ENCODE measurements at regions not wholly inside any gene's neighbourhood (a gene's known extent, or its start where the extent isn't known, plus 50 kb on each side); places are given as distances from the start of the nearest gene placed in this dataset.

DNA sequence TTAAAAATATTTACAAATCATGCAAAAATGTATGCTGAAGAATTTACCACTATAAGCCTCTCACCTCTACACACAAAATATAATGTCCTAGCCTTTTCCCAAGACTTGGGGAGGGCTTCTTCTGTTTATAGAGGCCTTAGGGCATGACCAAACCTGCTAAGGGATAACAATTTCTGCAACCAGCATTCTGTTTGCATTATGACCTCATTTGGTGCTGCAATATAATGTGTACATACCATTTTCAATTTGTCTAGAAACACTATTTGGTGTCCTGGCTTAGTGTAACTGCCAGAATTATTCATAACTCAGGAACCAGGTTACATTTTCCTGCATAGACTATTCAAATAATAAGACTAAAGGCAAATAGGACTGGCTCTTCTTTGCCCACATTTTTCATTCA, 446.6 kb upstream of the SORCS1 start:
- H3K36me3 Mint-ChIP-seq: no peaks in the 10 kb centered on the region
- DNase-seq (ENCODE audit: low spot score): no peak
- POLR2A ChIA-PET: no interaction called here
- no peaks in the 10 kb centered on the region for H3K9me3 Mint-ChIP-seq
- TF ChIP-seq, protein P1, sequence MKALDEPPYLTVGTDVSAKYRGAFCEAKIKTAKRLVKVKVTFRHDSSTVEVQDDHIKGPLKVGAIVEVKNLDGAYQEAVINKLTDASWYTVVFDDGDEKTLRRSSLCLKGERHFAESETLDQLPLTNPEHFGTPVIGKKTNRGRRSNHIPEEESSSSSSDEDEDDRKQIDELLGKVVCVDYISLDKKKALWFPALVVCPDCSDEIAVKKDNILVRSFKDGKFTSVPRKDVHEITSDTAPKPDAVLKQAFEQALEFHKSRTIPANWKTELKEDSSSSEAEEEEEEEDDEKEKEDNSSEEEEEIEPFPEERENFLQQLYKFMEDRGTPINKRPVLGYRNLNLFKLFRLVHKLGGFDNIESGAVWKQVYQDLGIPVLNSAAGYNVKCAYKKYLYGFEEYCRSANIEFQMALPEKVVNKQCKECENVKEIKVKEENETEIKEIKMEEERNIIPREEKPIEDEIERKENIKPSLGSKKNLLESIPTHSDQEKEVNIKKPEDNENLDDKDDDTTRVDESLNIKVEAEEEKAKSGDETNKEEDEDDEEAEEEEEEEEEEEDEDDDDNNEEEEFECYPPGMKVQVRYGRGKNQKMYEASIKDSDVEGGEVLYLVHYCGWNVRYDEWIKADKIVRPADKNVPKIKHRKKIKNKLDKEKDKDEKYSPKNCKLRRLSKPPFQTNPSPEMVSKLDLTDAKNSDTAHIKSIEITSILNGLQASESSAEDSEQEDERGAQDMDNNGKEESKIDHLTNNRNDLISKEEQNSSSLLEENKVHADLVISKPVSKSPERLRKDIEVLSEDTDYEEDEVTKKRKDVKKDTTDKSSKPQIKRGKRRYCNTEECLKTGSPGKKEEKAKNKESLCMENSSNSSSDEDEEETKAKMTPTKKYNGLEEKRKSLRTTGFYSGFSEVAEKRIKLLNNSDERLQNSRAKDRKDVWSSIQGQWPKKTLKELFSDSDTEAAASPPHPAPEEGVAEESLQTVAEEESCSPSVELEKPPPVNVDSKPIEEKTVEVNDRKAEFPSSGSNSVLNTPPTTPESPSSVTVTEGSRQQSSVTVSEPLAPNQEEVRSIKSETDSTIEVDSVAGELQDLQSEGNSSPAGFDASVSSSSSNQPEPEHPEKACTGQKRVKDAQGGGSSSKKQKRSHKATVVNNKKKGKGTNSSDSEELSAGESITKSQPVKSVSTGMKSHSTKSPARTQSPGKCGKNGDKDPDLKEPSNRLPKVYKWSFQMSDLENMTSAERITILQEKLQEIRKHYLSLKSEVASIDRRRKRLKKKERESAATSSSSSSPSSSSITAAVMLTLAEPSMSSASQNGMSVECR (CRISPR knock-in tag; IDR thresholded peaks at IDR 0.05; ENCODE audit: borderline replicate concordance): no peak
- TF ChIP-seq, protein P2, sequence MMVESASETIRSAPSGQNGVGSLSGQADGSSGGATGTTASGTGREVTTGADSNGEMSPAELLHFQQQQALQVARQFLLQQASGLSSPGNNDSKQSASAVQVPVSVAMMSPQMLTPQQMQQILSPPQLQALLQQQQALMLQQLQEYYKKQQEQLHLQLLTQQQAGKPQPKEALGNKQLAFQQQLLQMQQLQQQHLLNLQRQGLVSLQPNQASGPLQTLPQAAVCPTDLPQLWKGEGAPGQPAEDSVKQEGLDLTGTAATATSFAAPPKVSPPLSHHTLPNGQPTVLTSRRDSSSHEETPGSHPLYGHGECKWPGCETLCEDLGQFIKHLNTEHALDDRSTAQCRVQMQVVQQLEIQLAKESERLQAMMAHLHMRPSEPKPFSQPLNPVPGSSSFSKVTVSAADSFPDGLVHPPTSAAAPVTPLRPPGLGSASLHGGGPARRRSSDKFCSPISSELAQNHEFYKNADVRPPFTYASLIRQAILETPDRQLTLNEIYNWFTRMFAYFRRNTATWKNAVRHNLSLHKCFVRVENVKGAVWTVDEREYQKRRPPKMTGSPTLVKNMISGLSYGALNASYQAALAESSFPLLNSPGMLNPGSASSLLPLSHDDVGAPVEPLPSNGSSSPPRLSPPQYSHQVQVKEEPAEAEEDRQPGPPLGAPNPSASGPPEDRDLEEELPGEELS (CRISPR knock-in tag; IDR thresholded peaks at IDR 0.05): no peak
- TF ChIP-seq NR1H2 (CRISPR knock-in tag; IDR thresholded peaks at IDR 0.05) (no peak), JAZF1 (CRISPR knock-in tag; IDR thresholded peaks at IDR 0.05) (no peak), NFE2L1 (CRISPR knock-in tag; IDR thresholded peaks at IDR 0.05) (no peak), TEAD4 (CRISPR knock-in tag; IDR thresholded peaks at IDR 0.05) (no peak), CREM (CRISPR knock-in tag; IDR thresholded peaks at IDR 0.05) (no peak), NR2C2 (CRISPR knock-in tag; IDR thresholded peaks at IDR 0.05) (no peak), ESRRA (CRISPR knock-in tag; IDR thresholded peaks at IDR 0.05; ENCODE audit: borderline replicate concordance) (no peak), MYBL2 (CRISPR knock-in tag; IDR thresholded peaks at IDR 0.05) (no peak), ZNF671 (CRISPR knock-in tag; IDR thresholded peaks at IDR 0.05) (no peak)
- TF ChIP-seq, protein P3, sequence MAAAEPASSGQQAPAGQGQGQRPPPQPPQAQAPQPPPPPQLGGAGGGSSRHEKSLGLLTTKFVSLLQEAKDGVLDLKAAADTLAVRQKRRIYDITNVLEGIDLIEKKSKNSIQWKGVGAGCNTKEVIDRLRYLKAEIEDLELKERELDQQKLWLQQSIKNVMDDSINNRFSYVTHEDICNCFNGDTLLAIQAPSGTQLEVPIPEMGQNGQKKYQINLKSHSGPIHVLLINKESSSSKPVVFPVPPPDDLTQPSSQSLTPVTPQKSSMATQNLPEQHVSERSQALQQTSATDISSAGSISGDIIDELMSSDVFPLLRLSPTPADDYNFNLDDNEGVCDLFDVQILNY (CRISPR knock-in tag; IDR thresholded peaks at IDR 0.05): no peak
- TF ChIP-seq, protein P4, sequence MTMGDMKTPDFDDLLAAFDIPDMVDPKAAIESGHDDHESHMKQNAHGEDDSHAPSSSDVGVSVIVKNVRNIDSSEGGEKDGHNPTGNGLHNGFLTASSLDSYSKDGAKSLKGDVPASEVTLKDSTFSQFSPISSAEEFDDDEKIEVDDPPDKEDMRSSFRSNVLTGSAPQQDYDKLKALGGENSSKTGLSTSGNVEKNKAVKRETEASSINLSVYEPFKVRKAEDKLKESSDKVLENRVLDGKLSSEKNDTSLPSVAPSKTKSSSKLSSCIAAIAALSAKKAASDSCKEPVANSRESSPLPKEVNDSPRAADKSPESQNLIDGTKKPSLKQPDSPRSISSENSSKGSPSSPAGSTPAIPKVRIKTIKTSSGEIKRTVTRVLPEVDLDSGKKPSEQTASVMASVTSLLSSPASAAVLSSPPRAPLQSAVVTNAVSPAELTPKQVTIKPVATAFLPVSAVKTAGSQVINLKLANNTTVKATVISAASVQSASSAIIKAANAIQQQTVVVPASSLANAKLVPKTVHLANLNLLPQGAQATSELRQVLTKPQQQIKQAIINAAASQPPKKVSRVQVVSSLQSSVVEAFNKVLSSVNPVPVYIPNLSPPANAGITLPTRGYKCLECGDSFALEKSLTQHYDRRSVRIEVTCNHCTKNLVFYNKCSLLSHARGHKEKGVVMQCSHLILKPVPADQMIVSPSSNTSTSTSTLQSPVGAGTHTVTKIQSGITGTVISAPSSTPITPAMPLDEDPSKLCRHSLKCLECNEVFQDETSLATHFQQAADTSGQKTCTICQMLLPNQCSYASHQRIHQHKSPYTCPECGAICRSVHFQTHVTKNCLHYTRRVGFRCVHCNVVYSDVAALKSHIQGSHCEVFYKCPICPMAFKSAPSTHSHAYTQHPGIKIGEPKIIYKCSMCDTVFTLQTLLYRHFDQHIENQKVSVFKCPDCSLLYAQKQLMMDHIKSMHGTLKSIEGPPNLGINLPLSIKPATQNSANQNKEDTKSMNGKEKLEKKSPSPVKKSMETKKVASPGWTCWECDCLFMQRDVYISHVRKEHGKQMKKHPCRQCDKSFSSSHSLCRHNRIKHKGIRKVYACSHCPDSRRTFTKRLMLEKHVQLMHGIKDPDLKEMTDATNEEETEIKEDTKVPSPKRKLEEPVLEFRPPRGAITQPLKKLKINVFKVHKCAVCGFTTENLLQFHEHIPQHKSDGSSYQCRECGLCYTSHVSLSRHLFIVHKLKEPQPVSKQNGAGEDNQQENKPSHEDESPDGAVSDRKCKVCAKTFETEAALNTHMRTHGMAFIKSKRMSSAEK (CRISPR knock-in tag; IDR thresholded peaks at IDR 0.05; ENCODE audit: borderline replicate concordance): no peak
- TF ChIP-seq, protein P5, sequence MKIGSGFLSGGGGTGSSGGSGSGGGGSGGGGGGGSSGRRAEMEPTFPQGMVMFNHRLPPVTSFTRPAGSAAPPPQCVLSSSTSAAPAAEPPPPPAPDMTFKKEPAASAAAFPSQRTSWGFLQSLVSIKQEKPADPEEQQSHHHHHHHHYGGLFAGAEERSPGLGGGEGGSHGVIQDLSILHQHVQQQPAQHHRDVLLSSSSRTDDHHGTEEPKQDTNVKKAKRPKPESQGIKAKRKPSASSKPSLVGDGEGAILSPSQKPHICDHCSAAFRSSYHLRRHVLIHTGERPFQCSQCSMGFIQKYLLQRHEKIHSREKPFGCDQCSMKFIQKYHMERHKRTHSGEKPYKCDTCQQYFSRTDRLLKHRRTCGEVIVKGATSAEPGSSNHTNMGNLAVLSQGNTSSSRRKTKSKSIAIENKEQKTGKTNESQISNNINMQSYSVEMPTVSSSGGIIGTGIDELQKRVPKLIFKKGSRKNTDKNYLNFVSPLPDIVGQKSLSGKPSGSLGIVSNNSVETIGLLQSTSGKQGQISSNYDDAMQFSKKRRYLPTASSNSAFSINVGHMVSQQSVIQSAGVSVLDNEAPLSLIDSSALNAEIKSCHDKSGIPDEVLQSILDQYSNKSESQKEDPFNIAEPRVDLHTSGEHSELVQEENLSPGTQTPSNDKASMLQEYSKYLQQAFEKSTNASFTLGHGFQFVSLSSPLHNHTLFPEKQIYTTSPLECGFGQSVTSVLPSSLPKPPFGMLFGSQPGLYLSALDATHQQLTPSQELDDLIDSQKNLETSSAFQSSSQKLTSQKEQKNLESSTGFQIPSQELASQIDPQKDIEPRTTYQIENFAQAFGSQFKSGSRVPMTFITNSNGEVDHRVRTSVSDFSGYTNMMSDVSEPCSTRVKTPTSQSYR (CRISPR knock-in tag; IDR thresholded peaks at IDR 0.05): no peak
- TF ChIP-seq, protein P6, sequence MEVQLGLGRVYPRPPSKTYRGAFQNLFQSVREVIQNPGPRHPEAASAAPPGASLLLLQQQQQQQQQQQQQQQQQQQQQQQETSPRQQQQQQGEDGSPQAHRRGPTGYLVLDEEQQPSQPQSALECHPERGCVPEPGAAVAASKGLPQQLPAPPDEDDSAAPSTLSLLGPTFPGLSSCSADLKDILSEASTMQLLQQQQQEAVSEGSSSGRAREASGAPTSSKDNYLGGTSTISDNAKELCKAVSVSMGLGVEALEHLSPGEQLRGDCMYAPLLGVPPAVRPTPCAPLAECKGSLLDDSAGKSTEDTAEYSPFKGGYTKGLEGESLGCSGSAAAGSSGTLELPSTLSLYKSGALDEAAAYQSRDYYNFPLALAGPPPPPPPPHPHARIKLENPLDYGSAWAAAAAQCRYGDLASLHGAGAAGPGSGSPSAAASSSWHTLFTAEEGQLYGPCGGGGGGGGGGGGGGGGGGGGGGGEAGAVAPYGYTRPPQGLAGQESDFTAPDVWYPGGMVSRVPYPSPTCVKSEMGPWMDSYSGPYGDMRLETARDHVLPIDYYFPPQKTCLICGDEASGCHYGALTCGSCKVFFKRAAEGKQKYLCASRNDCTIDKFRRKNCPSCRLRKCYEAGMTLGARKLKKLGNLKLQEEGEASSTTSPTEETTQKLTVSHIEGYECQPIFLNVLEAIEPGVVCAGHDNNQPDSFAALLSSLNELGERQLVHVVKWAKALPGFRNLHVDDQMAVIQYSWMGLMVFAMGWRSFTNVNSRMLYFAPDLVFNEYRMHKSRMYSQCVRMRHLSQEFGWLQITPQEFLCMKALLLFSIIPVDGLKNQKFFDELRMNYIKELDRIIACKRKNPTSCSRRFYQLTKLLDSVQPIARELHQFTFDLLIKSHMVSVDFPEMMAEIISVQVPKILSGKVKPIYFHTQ (CRISPR knock-in tag; IDR thresholded peaks at IDR 0.05): no peak
- TF ChIP-seq, protein P7, sequence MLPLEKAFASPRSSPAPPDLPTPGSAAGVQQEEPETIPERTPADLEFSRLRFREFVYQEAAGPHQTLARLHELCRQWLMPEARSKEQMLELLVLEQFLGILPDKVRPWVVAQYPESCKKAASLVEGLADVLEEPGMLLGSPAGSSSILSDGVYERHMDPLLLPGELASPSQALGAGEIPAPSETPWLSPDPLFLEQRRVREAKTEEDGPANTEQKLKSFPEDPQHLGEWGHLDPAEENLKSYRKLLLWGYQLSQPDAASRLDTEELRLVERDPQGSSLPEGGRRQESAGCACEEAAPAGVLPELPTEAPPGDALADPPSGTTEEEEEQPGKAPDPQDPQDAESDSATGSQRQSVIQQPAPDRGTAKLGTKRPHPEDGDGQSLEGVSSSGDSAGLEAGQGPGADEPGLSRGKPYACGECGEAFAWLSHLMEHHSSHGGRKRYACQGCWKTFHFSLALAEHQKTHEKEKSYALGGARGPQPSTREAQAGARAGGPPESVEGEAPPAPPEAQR (CRISPR knock-in tag; IDR thresholded peaks at IDR 0.05): no peak
- TF ChIP-seq, protein P8, sequence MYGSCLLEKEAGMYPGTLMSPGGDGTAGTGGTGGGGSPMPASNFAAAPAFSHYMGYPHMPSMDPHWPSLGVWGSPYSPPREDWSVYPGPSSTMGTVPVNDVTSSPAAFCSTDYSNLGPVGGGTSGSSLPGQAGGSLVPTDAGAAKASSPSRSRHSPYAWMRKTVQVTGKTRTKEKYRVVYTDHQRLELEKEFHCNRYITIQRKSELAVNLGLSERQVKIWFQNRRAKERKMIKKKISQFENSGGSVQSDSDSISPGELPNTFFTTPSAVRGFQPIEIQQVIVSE (CRISPR knock-in tag; IDR thresholded peaks at IDR 0.05; ENCODE audit: borderline replicate concordance): no peak
- H3K27ac Mint-ChIP-seq: no peak overlapping the region
- ATAC-seq: no peak
- no peaks in the 10 kb centered on the region for H3K27me3 Mint-ChIP-seq (ENCODE audit: low read depth)
- no peak overlapping the region for H3K4me3 Mint-ChIP-seq
- no peaks in the 10 kb centered on the region for H3K4me1 Mint-ChIP-seq
- CTCF ChIA-PET: no interaction called here

Measured in WTC11 (cell line).